GM10248 (cell line): ENCODE measurements at regions not wholly inside any gene's neighbourhood (a gene's known extent, or its start where the extent isn't known, plus 50 kb on each side); places are given as distances from the start of the nearest gene placed in this dataset.

ENCODE experiments used
- CTCF ChIA-PET: fragments of 300-600 bp; sonication (Branson Sonifier 250); formaldehyde crosslinking; extraction: SDS; loops from one replicate; lab custom pipeline; 2021; ENCODE audit warnings: antibody characterized with exemption; lab: Yijun Ruan, JAX
- POLR2A ChIA-PET: fragments of 350-650 bp; sonication (Branson Sonifier 250); formaldehyde crosslinking; extraction: SDS; loops from one replicate; lab custom pipeline; 2020; ENCODE audit warnings: antibody characterized with exemption; lab: Yijun Ruan, JAX
- DNase-seq: peaks from one replicate; pipeline ENCODE4 v3.0.0; 2012; ENCODE audit errors: extremely low spot score
- TF ChIP-seq, protein P1 (sequence below): IDR thresholded peaks from 2 replicates; pipeline ENCODE4 v1.5.1; 2012; ENCODE audit warnings: mild to moderate bottlenecking, low read depth; ENCODE audit errors: extremely low read depth, missing control alignments, control extremely low read depth

DNA sequence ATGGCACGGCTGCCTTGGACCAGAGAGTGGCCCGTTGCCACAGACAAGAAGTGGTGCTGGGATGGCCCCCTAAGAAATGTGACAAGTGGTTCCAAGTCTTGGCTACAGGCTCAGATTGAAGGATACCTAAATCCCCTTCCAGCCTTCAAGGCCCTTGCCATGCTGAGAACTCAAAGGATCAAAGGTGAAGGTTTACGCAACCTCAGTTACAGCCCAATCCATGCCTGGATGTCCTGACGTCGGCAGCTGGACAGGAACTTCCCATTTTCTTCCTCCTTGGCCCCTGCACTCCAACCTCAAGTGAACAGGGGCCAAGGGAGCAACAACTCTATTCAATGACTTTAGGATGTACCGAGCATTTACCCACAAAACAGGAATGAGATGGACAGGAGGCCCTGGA lies 95.4 kb downstream of the DHCR7 start:
- DNase-seq: no peak
- TF ChIP-seq, protein P1, sequence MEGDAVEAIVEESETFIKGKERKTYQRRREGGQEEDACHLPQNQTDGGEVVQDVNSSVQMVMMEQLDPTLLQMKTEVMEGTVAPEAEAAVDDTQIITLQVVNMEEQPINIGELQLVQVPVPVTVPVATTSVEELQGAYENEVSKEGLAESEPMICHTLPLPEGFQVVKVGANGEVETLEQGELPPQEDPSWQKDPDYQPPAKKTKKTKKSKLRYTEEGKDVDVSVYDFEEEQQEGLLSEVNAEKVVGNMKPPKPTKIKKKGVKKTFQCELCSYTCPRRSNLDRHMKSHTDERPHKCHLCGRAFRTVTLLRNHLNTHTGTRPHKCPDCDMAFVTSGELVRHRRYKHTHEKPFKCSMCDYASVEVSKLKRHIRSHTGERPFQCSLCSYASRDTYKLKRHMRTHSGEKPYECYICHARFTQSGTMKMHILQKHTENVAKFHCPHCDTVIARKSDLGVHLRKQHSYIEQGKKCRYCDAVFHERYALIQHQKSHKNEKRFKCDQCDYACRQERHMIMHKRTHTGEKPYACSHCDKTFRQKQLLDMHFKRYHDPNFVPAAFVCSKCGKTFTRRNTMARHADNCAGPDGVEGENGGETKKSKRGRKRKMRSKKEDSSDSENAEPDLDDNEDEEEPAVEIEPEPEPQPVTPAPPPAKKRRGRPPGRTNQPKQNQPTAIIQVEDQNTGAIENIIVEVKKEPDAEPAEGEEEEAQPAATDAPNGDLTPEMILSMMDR: no peak
- ChIA-PET CTCF (no interaction called here), POLR2A (no interaction called here)

DNA sequence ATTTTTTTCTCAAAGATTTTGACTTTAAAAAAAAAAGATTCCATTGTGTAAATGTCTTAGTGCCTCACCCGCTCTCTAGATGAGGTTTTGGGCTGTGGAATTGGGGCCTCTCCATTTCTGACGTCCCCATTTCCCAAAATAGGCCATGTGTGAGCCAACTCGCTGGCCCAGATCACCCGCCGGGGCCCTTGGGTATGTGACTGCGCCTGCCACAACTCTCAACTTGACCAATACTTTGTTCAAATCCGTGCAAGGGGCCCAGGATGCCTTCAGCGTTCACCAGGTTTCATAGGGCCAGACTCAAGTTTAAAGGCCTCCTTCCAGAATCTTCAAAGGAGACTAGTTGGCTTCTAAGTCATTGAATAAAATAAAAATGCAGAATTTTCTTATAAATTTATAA lies 96.0 kb downstream of the DHCR7 start:
- TF ChIP-seq, protein P1: no peak
- DNase-seq: no peak
- CTCF ChIA-PET: no interaction called here
- POLR2A ChIA-PET: no interaction called here

DNA sequence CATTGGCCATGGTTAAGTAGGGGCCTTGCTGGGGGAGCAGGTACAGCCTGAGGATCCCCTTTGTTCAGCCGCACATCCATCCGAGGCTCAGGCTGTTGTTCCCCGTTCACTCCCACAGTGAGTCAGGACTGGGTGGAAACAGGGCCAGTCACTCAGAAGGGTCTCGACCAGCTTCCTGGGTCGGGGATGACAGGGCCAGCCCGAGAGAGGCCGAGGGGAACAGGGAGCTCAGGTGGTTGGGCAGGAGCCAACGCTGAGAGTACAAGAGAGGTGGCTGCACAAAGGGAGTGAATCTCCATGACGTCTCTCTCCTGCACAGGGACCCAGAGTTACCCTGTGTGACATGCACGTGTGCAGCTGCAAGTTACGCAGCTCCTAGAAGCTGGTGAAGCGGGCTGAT lies 97.2 kb upstream of the SHANK2 start:
- CTCF ChIA-PET: no interaction called here
- POLR2A ChIA-PET: no interaction called here
- no peak for DNase-seq
- TF ChIP-seq, protein P1: no peak

GRCh38 chr11:71343828-71344400 lies 91.5 kb upstream of the SHANK2 start:
- TF ChIP-seq, protein P1: no peak
- no peak for DNase-seq
- ChIA-PET POLR2A (no interaction called here), CTCF (no interaction called here)

DNA sequence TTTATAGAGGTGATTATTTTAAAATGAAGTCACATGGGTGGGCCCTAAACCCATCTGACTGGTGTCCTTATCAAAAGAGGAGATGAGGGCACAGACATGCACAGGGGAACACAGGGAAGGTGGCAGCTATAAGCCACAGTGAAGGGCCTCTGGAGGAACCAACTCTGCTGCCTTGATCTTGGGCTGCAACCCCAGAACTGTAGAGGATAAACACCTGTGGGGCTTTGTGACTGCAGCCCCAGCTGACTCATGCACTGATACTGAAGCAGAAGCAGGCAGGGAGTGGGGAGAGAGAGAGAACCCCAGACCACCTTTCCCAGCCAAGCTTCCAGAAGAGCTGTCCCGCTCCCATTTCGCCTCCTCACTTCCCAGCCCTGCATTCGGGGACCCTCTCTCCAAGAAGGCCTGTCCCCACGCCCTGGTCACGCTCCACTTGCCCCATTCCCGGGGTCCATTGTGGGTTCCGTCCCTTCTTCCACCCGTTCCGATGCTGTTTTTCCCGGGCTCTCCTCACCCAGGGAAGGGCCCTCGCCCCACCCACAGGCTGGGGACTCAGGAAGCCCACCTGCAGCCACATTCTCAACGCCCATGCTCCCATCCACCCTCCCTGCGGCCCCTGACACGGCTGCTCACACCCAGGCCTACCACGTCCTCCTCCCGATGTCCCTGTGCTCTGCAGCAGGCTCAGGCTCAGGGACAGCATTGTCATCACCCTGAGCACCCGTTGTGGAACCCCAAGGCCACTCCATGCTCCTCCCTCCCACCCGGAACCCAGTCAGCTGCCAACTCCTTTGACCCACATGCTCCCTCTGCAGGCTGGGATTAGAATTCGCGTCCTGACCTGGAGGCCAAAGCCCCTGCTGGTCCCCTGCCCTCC lies 90.8 kb upstream of the SHANK2 start:
- CTCF ChIA-PET: no interaction called here
- DNase-seq: peak; percentile 63
- POLR2A ChIA-PET: no interaction called here
- TF ChIP-seq, protein P1: peak; percentile 41

DNA sequence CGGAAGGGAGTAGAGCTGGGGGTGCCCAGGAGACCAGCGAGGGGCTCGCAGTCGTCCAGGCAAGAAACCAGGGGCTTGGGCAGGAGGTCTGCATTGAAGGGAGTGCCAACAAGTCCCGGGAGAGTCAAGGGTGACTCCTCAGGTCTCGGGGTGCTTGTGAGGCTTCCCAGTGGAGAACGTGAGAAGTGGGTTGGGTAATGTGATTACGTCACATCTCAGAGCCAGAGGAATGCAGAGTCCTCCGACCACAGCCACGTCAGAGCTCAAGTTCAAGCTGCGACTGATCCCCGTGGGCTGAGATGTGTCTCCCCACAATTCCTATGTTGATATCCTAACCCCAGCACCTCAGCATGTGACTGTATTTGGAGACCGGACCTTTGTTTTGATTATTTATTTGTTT lies 89.7 kb upstream of the SHANK2 start:
- no peak for DNase-seq
- CTCF ChIA-PET: no interaction called here
- POLR2A ChIA-PET: no interaction called here
- TF ChIP-seq, protein P1: no peak
